ENCODE measurements at regions not wholly inside any gene's neighbourhood (a gene's known extent, or its start where the extent isn't known, plus 50 kb on each side); places are given as distances from the start of the nearest gene placed in this dataset.
A peak's percentile ranks its signal among the peaks of the same experiment; 100 is the strongest.

DNA sequence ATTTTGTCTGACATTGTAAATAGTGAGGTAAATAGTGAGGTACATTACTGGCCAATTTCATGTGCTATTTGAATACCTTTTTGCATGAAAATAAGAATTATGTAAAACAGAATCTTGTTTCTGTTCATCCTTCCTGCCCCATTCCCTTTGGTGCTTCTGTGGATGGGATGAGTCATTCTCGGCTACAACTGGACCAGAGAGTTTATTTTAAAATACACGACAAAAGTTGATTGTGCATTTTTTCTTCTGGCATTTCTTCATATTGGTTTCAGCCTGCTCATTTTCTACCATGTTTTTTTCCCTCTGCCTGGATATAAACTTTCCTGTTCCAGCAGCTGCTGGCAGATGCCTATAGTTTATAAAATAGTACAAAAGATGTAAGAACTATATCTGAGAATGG, 107.5 kb downstream of the CYSLTR2 start:
- no peak for DNase-seq (ENCODE audit: low spot score)

DNA sequence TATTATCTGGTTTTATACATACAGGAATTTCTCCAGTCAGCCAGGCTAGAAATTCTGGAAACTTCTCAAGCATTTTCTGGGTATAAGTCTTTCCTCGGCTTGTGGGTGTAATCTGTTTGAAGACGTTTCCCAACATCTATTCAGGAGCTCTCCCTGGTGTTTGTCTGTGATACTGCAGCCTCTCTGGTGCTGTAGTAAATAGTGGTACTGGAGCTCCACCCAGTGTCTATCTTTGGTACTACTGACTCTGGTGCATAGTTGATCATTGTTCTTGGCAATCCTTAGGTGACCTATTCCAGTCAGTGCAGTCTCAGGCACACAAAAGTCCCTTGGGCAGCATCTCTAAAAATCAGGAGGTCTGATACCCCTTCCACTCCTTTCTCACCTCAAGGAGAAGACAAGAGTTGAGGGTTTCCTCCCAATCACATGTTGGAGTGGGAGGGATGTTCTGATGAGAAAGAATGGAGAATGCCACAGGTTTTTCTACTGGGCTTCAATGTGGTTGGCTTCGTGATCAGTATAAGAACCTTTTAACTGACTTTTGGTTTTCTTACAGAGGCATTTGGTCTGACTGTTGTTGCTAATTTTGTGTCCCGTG, 115.5 kb downstream of the CYSLTR2 start:
- DNase-seq (ENCODE audit: low spot score), result peak; percentile 93

- DNase-seq (ENCODE audit: low spot score), result no peak
Observed at GRCh38 chr13:48770372-48770771, 116.6 kb downstream of the CYSLTR2 start.

DNA sequence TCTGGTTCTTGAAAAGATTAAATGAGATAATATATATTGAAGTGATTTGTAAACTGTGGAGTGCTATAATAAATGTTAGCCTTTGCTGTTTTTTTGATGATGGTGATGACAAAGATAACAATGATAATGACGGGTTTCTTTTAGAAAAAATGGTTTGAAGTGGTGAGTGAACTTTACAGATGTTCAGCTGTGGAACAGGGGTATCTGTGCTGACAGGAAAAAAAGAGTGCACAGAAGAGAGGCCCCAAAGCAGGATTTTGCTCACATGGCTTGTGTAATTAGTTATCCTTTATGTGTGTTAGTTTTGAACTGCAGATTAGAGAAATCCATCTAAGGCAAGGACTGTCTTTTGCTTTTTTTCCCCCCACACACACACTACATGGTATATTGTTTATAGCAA, 119.2 kb downstream of the CYSLTR2 start:
- DNase-seq (ENCODE audit: low spot score), result no peak

DNA sequence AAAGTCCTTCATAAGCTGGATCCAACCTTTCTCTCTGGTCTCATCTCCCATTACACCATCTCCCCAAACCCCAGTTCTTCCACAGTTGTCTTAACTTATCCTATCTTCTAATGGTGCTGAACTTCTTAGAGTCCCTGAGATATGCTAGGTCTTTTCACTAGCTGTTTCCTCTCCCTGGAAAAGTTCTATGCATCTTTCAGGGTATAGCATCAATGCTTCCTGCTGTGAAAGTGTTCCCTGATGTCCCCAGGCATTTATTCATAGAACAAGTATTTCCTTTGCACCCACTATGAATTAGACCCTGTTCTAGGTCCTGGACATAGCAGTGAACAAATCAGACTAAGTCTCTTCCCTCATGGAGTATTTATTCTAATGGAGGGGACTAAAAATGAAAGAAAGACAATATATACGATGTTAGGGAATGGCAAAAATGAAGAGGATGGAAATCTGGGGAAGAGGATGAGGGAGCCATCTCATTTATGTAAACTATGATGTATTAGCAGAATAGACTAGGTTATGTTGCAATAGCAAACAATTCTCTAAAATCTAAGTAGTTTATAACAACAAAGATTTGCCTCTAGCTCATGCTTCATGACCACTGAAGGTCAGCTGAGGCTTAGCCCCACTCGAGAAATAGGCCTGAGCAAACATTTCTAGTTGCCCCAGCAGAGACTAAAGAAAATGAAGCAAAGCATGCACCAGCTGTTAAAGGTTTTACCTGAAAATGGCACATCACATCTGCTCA, 120.0 kb downstream of the CYSLTR2 start:
- DNase-seq (ENCODE audit: low spot score), result no peak

GRCh38 chr13:48775285-48775684, 121.6 kb downstream of the CYSLTR2 start:
- DNase-seq (ENCODE audit: low spot score), result no peak

GRCh38 chr13:48775804-48776203, 122.1 kb downstream of the CYSLTR2 start:
- DNase-seq (ENCODE audit: low spot score), result no peak

DNA sequence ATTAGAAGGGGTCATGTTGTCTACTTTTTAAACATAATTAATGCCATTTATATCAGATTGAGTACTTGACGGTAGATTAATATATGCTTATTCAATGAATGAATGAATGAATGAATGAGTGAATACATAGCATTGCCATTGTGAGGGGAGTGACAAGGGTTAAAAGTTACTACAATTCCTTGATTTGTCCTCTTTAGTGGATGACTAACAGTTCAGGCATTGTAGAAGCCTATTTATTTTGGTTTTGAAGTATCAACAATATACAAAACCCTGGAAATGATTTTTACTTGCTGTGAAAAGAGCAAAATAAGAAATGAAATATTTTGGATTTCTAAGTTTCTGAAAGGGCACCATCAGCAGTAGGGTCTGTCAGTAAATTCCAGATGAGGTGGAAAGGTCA, 122.7 kb downstream of the CYSLTR2 start:
- DNase-seq (ENCODE audit: low spot score), result no peak

GRCh38 chr13:48778610-48779009, 124.9 kb downstream of the CYSLTR2 start:
- DNase-seq (ENCODE audit: low spot score), result no peak

DNA sequence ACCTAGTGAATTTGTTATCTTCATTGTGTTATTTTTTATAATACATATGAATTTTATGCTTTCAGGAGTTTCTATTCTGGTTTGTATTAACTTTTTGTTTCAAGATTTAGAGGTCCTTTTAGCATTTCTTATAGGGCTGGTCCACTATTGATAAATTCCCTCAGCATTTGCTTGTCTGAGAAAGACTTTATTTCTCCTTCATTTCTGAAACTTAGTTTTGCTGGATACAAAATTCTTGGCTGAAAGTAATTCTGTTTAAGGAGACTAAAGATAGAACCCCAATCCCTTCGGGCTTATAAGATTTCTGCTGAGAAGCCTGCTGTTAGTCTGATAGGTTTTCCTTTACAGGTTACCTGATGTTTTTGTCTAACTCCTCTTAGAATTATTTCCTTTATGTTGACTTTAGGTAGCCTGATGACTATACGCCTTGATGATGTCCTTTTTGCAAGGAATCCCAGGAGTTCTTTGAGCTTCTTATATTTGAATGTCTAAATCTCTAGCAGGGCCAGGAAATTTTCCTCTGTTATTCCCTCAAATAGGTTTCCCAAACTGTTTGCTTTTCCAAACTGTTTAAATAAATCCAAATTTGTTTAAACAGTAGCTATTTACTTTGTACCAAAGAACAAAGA, 127.1 kb downstream of the CYSLTR2 start:
- no peak for DNase-seq (ENCODE audit: low spot score)

DNA sequence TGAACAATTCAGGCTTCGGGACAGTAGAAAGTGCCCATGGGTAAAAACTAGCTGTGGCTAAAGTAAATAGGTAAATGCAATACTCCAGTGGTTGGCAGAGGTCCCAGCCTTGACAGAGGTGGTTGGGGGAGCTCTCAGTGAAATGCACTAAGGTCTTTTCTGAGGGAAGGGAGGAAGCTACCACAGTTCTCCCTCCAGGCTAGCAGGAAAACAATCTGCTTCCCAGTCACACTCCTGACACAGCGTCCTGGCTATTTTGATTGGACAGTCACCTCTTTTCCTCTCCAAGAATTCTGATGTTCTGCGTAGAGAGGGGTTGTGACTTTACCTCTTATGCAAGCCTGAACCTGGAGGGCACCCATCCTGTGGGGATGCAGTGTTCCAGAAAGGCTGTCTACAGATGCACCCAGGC, 128.7 kb downstream of the CYSLTR2 start:
- DNase-seq (ENCODE audit: low spot score), result no peak

DNA sequence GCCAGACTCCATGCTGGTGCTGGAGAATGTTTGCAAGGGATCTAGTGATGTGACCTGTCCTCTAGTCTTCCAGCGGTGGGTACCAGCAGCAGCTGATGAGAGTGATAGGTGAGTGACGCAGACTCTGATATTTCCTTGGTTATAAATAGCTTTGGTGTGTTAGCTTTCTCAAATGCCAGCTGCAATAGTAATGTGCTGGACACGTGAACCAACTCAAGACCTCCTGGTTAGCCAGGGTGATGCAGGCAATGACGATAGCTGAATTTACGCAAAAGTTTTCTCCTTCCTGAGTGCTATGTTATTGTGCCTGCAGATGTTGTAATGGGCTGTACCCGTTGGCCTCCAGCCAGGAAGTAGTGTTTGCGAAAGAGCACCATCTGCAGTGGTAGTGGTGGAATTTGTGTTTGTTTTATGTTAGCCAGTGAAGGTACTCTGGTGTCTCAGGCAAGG, 129.5 kb downstream of the CYSLTR2 start:
- peak; percentile 79 for DNase-seq (ENCODE audit: low spot score)

DNA sequence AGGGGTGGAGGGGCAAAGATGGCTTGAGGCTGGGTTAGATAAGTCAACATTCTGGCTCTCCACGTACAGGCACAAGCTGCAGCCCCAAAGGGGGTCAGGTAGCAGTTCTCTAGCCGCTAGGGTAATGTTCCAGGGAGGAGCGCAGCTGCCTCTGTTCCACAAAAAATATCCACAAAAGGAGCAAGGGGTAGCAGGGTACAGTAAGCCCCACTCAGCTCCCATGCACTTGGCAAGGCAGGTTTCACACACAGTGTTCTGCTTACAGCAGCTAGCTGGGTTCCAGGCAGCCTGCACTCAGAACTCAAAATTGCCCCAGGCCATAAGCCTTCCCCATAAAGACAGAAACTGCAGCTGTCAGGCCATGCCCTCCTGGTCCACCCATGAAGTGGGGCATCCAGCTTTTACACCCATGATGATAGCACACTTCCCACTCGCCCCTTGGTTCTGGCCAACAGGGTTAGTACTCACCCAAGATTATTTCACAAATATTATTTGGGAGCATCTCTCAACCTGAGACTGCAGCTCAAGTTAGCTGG, 130.0 kb downstream of the CYSLTR2 start:
- no peak for DNase-seq (ENCODE audit: low spot score)

DNA sequence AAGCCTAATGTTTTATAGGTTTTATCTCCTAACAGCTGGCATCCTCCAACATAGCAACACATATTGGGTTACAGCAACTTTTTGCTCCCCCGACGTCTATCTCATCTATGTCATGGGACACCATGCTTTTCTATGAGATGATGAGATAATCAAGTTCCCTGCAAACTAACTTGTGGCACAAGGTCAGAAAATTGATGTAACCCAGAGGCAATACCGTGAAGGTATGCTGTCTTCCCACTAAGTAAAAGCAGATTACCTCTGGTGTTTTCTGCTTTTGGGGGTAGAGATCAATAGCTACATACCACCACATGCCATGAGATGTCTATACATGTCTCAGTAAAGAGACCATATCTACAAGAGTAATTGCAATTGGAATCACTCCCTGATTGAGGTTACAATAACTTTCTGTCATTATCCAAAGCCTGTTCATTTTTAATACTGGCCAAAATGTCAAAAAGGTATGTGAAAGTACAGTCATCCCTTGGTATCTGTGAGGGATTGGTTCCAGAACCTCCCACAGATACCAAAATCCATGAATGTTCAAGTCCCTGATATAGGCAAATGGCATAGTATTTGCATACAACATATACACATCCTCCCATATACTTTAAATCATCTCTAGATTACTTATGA, 131.3 kb downstream of the CYSLTR2 start:
- no peak for DNase-seq (ENCODE audit: low spot score)

DNA sequence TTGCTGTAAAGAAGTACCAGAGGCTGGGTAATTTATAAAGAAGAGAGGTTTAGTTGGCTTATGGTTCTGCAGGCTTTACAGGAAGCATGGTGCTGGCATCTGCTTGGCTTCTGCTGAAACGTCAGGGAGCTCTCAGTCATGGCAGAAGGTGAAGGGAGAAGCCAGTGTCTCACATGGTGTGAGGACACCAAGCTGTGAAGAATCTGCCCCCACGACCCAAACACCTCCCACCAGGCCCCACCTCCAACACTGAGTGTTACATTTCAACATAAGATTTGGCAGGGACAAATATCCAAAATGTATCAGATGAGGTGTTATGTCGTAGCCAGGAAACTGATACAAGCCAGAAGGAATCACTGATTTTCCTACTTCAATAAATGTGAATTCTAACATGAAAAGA, 136.5 kb downstream of the CYSLTR2 start:
- DNase-seq (ENCODE audit: low spot score), result no peak

GRCh38 chr13:48790966-48791365, 137.2 kb downstream of the CYSLTR2 start:
- no peak for DNase-seq (ENCODE audit: low spot score)

DNA sequence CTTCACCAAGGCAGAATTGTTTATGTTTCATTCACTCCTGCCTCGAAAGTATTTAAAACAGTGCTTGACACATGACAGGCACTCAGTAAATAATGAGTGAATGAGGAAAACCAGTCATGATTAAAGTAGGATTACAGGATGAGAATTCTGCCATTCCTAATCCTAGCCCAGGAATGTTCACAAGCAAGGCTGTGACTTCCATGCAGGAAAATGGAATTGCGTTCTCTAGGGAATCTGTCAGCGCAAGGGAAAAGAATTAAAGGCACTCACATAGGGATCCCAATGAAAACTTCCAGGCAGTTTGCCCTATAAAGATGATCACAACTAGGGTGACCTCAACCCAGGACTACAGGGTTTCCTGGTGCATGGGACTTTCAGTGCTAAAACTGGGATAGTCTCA, 143.4 kb downstream of the CYSLTR2 start:
- DNase-seq (ENCODE audit: low spot score), result no peak

- no peak for DNase-seq (ENCODE audit: low spot score)
Observed at GRCh38 chr13:48797761-48798160, 144.0 kb downstream of the CYSLTR2 start.

DNA sequence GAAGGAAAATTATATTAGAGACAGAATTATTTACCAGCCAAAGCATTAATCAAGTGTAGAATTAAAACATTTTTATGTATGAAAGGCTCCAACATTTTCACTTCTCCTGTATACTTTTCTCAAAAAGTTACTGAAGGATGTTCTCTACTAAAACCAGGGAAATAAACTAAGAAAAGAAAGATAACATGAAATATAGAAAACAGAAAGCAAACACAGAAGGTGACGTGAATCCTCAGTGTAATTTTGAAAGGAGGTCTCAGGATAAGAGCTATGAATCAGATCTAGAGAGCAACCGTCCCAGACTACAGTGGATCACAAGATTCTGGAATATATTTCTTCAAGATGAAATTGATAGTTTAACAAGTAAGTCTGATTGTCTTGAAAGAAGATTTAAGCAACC, 144.5 kb downstream of the CYSLTR2 start:
- no peak for DNase-seq (ENCODE audit: low spot score)

DNA sequence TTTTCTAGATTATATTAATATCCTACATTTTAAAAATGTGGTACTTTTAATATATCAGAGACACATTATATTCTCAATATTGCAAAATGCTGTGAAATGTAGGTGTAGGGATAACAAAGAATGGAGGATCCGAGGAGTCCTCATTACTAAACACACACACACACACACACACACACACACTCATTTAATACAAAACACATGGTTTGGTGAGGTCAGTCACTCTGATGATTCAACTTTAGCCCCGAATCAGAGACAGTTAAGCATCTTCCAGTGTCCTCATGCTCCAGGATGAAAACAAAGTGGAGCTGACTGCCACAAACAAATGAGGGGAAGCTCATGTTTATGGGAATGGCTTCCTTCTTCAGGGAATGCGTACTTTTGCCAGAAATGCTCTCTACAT, 147.5 kb downstream of the CYSLTR2 start:
- no peak for DNase-seq (ENCODE audit: low spot score)

- DNase-seq (ENCODE audit: low spot score), result no peak
Observed at GRCh38 chr13:48804821-48805601, 151.3 kb downstream of the CYSLTR2 start.

DNA sequence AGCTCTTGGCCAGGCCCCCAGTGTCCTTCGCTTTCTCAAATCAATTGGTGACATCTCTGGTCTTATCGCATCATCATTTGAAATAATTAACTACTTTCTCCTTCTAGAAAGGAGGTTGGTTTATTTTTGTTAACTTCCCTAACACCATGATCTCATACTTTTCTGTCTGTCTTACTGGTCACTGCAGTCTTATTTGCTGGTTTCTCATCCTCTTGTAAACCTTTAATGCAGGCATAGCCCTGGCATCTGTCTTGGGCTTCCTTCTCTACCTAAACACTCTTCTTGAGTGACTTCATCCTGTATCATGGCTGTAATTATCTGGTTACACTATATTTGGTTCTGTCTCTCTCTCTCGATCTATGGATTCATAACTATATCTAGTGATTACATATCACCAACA, 152.8 kb downstream of the CYSLTR2 start:
- no peak for DNase-seq (ENCODE audit: low spot score)
